Fibroblast of skin of left quadriceps (primary cell): ENCODE measurements at regions not wholly inside any gene's neighbourhood (a gene's known extent, or its start where the extent isn't known, plus 50 kb on each side); places are given as distances from the start of the nearest gene placed in this dataset.
A peak's percentile ranks its signal among the peaks of the same experiment; 100 is the strongest.

Experiments
- DNase-seq, 2 experiments: peaks; one replicate each; pipeline ENCODE4 v3.0.0-alpha.2; 2013; ENCODE audit warnings: low read depth in 2 of 2

- DNase-seq = peak in 1 of 2 experiments; percentile 9
These were observed 50.7 kb upstream of the VLDLR start for GRCh38 chr9:2570615-2571479.
